Upper lobe of left lung (tissue), 6 donors: ENCODE measurements at regions not wholly inside any gene's neighbourhood (a gene's known extent, or its start where the extent isn't known, plus 50 kb on each side); places are given as distances from the start of the nearest gene placed in this dataset.
A peak's percentile ranks its signal among the peaks of the same experiment; 100 is the strongest.

Source experiments
- ATAC-seq, 2 donors: fragments of 200-7000 bp; cut with Tn5 transposase; one replicate each; pipeline ENCODE4 v1.9.1; 2022; ENCODE audit warnings: mild to moderate bottlenecking in 2 of 2, moderate library complexity in 2 of 2; ENCODE audit not compliant: low FRiP score in 2 of 2
- DNase-seq, 2 donors: peaks; one replicate each; pipeline ENCODE4 v3.0.0-alpha.2; 2019 to 2020
- H3K27ac ChIP-seq, 4 donors: fragments of 200-600 bp; sonication (generic); one replicate each; pipeline ENCODE4 v1.5.1; 2016 to 2019
- H3K27me3 ChIP-seq, 4 donors: fragments of 200-600 bp; sonication (generic); one replicate each; pipeline ENCODE4 v1.5.1; 2017 to 2019
- H3K36me3 ChIP-seq, 4 donors: fragments of 200-600 bp; sonication (generic); one replicate each; pipeline ENCODE4 v1.5.1; 2016 to 2019
- H3K4me1 ChIP-seq, 4 donors: fragments of 200-600 bp; sonication (generic); one replicate each; pipeline ENCODE4 v1.5.1; 2018 to 2019
- H3K4me3 ChIP-seq, 4 donors: fragments of 200-600 bp; sonication (generic); one replicate each; pipeline ENCODE4 v1.5.1; 2017 to 2019; ENCODE audit warnings: mild to moderate bottlenecking in 2 of 4, moderate library complexity in 1 of 4
- H3K9me3 ChIP-seq, 4 donors: fragments of 200-600 bp; sonication (generic); one replicate each; pipeline ENCODE4 v1.5.1; 2018 to 2019
- CTCF ChIP-seq, 6 experiments: fragments of 450-650 bp in 4 of 6; fragments of 200-600 bp in 2 of 6; sonication (generic) in 2 of 6; IDR thresholded peaks; one replicate each; pipeline ENCODE4 v1.5.1; 2016 to 2019; ENCODE audit warnings: antibody characterized with exemption in 6 of 6
- EP300 ChIP-seq, 4 donors: sonication (generic); formaldehyde crosslinking; IDR thresholded peaks; one replicate each; pipeline ENCODE4 v1.5.1; 2017; ENCODE audit warnings: antibody characterized with exemption in 4 of 4, control low read depth in 2 of 4
- POLR2A ChIP-seq, 4 donors: fragments of 450-650 bp; IDR thresholded peaks; one replicate each; pipeline ENCODE4 v1.5.1; 2016 to 2017; ENCODE audit warnings: antibody characterized with exemption in 4 of 4, mild to moderate bottlenecking in 2 of 4
- POLR2AphosphoS5 ChIP-seq, 2 donors: sonication (generic); formaldehyde crosslinking; IDR thresholded peaks; one replicate each; pipeline ENCODE4 v1.5.1; 2017; ENCODE audit warnings: antibody characterized with exemption in 2 of 2
- WGBS, 2 donors: methylation state at CpG; one replicate each; pipeline ENCODE4 v1.1.5; 2017 to 2018; 5-methylcytosine and 5-hydroxymethylcytosine counted together
- donor health status: DM: no; HTN: no; CAD: no; lungs with moderate emphysema.
- donor health status: DM: no; HTN: yes; CAD: no; lungs with severe emphysema.

- ATAC-seq (no peak), DNase-seq (no peak)
- Histone ChIP-seq H3K4me3 (no peak overlapping the region), H3K36me3 (no peaks in the 10 kb centered on the region), H3K27me3 (no peaks in the 10 kb centered on the region), H3K9me3 (no peaks in the 10 kb centered on the region), H3K27ac (no peak overlapping the region), H3K4me1 (peaks cover 0 to 10% (median 6%) of the 10 kb centered on the region in 4 donors)
- no peak for TF ChIP-seq POLR2A (IDR thresholded peaks at IDR 0.05)
- no peak for TF ChIP-seq POLR2AphosphoS5 (IDR thresholded peaks at IDR 0.05)
- TF ChIP-seq EP300 (IDR thresholded peaks at IDR 0.05) = no peak
- TF ChIP-seq CTCF (IDR thresholded peaks at IDR 0.05) = no peak
- WGBS, 2 donors = 76 to 84% methylated on average over 3 of the region's 3 CpGs
Observed at GRCh38 chr6:234706-235372, 57.4 kb upstream of the DUSP22 start.

DNA sequence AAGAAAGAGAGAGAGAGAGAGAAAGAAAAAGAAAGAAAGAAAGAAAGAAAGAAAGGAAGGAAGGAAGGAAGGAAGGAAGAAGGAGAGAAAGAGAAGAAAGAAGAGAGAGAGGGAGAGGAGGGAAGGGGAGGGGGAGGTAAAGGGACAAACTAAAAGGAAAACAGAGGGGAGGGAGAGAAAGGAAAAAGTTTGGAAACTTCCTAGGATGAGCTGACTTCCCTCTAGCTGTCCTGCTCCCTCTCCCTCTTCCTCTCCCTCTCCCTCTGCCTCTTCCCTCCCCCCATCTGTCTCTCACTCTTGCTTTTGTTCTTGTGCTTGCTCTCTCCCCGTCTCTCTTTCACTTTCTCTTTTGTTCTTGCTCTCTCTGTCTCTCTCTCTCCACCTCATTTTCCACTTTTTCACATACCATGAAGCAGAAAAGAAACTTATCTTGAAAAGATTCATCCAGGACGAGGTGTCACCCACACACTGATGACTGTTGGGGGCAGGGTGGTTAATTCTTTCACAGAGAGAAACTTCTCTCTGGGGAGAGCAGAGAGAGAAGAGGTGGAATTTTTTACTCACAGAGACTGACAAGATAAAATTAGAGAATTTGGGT lies 56.4 kb upstream of the DUSP22 start:
- H3K27ac ChIP-seq = peak overlapping the region; percentile 17 to 36 (median 24)
- ATAC-seq = peak in 1 of 2 donors; percentile 80
- WGBS, 2 donors = 8 to 9% methylated on average over 2 of the region's 2 CpGs
- H3K27me3 ChIP-seq = no peaks in the 10 kb centered on the region
- TF ChIP-seq EP300 (IDR thresholded peaks at IDR 0.05) (no peak), CTCF (IDR thresholded peaks at IDR 0.05) (no peak), POLR2AphosphoS5 (IDR thresholded peaks at IDR 0.05) (no peak)
- H3K36me3 ChIP-seq = no peaks in the 10 kb centered on the region
- DNase-seq = no peak
- H3K4me3 ChIP-seq = peak overlapping the region in 3 of 4 donors; percentile 8 to 19 (median 19)
- peaks cover 0 to 10% (median 6%) of the 10 kb centered on the region in 4 donors for H3K4me1 ChIP-seq
- H3K9me3 ChIP-seq = no peaks in the 10 kb centered on the region

- H3K4me3 ChIP-seq = no peak overlapping the region
- TF ChIP-seq POLR2A (IDR thresholded peaks at IDR 0.05) (no peak), POLR2AphosphoS5 (IDR thresholded peaks at IDR 0.05) (no peak), EP300 (IDR thresholded peaks at IDR 0.05) (no peak), CTCF (IDR thresholded peaks at IDR 0.05) (no peak)
- peak in 1 of 2 donors; percentile 40 for ATAC-seq
Observed at GRCh38 chr6:236519-236918, 55.8 kb upstream of the DUSP22 start.

DNA sequence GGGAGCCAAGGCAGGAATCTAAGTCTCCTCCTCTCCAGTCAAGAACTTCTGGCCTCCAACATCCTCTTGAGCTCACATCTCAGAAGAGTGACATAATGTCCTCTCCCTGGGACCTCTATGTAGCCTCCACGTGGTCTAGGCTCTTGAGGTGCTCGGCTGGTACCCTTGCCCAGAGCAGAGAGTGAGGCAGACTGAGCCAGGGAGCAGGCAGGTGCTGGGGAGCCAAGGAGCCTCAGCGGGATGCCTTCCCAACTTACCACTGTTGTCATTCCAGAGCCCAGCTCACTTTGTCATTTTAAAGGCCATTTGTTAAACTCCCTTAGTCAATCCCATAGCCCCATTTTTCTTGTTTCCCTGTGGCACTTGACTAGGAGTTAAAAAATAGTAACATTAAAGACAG lies 52.1 kb upstream of the DUSP22 start:
- 80 to 84% methylated on average over 3 of the region's 3 CpGs for WGBS, 2 donors
- no peaks in the 10 kb centered on the region for H3K27me3 ChIP-seq
- no peaks in the 10 kb centered on the region for H3K36me3 ChIP-seq
- no peak for ATAC-seq
- H3K4me1 ChIP-seq = peaks cover 0 to 10% (median 6%) of the 10 kb centered on the region in 4 donors
- H3K9me3 ChIP-seq = peaks cover 0 to 6% (median 2%) of the 10 kb centered on the region in 4 donors
- TF ChIP-seq CTCF (IDR thresholded peaks at IDR 0.05) (no peak), EP300 (IDR thresholded peaks at IDR 0.05) (no peak), POLR2A (IDR thresholded peaks at IDR 0.05) (no peak), POLR2AphosphoS5 (IDR thresholded peaks at IDR 0.05) (no peak)
- no peak overlapping the region for H3K27ac ChIP-seq
- DNase-seq = no peak
- H3K4me3 ChIP-seq = no peak overlapping the region

More at GRCh38 chr6:236519-236918, 55.8 kb upstream of the DUSP22 start:
- no peaks in the 10 kb centered on the region for H3K9me3 ChIP-seq
- WGBS, 2 donors = 92% methylated on average over 6 of the region's 6 CpGs
- peak overlapping the region in 1 of 4 donors; percentile 17 for H3K27ac ChIP-seq
- no peaks in the 10 kb centered on the region for H3K27me3 ChIP-seq
- H3K36me3 ChIP-seq = no peaks in the 10 kb centered on the region
- peaks cover 0 to 10% (median 6%) of the 10 kb centered on the region in 4 donors for H3K4me1 ChIP-seq
- no peak for DNase-seq
